GM12874 (cell line): ENCODE measurements at regions not wholly inside any gene's neighbourhood (a gene's known extent, or its start where the extent isn't known, plus 50 kb on each side); places are given as distances from the start of the nearest gene placed in this dataset.

ENCODE experiments used
- TF ChIP-seq, protein P1 (sequence below): IDR thresholded peaks from 2 replicates; pipeline ENCODE4 v1.5.1; 2011; ENCODE audit warnings: low read depth, mild to moderate bottlenecking, control low read depth, low read length, moderate library complexity; ENCODE audit not compliant: insufficient read depth

DNA sequence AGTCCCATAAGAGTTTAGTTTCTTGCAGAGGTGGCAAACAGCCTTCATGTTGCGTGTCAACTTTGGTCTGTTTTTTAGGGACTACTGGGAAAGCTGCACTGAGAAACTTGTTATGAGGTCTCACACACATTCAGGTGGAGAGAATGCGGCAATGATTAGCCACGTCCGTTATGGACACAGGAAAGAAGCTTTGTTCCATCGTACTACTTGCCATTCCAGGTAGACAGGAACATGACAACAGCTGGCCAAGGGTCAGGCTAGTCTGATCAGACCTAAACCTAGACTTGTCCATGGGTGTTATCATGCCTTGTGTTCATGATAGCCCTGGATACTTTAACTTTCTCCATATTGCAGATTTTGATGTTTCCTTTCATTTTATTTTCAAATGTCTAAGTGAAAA lies 113.2 kb downstream of the ZNF608 start:
- TF ChIP-seq, protein P1, sequence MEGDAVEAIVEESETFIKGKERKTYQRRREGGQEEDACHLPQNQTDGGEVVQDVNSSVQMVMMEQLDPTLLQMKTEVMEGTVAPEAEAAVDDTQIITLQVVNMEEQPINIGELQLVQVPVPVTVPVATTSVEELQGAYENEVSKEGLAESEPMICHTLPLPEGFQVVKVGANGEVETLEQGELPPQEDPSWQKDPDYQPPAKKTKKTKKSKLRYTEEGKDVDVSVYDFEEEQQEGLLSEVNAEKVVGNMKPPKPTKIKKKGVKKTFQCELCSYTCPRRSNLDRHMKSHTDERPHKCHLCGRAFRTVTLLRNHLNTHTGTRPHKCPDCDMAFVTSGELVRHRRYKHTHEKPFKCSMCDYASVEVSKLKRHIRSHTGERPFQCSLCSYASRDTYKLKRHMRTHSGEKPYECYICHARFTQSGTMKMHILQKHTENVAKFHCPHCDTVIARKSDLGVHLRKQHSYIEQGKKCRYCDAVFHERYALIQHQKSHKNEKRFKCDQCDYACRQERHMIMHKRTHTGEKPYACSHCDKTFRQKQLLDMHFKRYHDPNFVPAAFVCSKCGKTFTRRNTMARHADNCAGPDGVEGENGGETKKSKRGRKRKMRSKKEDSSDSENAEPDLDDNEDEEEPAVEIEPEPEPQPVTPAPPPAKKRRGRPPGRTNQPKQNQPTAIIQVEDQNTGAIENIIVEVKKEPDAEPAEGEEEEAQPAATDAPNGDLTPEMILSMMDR = no peak

DNA sequence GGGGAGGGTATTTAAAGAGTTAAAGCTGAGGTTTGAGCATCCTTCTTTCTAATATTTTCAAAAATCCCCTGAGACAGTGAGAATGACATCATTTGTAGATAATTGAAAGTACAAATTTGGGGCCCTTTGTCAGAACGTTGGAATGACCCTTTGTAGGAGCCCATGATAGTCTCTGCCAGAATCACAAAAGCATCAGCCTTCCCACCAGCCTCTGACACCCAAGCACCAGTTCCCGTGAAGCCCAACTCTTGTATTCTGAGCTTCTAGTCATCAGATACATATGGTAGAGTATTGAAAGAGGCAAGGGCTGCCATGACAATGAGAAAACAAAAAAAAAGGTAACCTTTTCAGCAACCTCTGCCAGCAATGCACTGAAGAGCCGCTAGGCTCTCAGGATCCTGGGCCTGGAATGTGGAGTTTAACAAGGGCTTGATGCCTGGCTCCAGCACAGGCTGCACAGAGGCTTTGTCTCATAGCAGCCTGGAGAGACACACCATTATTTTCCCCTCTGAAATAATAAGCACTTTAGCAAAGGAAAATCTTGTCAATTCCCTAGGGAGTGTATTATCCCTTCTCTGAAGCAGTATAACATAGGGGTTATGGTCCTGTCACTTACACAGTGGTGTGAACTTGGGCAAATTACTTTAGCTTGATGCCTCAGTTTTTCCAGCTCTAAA lies 114.4 kb downstream of the ZNF608 start:
- TF ChIP-seq, protein P1 = 0 out of 2 replicates have a peak, but pooled peaks have one; percentile 1

GRCh38 chr5:124630767-124631704 lies 115.4 kb downstream of the ZNF608 start:
- TF ChIP-seq, protein P1 = no peak

GRCh38 chr5:124628721-124629596 lies 117.5 kb downstream of the ZNF608 start:
- TF ChIP-seq, protein P1 = no peak

DNA sequence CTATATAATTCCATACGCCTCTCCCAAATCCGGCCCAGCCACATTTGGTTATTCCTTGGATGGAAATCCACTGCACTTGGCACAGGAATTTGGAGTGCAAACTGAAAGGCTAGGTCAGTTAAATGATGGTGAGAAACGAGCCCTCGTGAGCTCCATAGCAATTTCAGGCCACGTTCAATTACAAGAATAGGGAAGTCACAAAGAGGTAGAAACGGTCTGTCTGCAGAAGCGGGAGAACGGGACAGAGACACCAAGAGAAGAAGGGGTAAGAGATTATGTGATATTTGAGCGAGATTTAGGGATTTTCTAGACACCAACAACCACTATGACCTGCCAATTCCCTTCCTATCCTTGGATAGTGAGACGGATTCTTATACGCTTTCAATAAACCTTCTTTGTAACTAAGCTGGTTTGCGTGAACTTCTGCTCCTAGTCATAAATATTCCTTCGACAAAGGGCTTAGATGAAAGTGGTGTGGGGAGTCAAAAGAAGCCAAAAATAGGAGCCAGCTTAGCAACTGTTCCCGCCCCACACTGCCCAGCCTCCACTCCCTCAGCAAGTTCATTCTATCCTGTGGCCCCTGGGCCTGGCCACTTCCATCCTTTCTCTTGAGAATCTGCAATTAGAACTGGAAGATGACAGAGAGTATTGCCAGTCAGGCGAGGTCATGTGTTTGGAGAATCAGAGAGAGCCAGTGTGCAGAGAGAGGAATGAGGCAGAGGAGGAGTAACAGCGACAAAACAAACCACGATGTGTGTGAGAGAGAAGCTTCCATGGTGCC lies 118.4 kb downstream of the ZNF608 start:
- TF ChIP-seq, protein P1 = no peak

GRCh38 chr5:124626053-124626452 lies 120.4 kb downstream of the ZNF608 start:
- TF ChIP-seq, protein P1 = no peak
